ENCODE measurements at regions not wholly inside any gene's neighbourhood (a gene's known extent, or its start where the extent isn't known, plus 50 kb on each side); places are given as distances from the start of the nearest gene placed in this dataset.

GRCh38 chr12:89041078-89041477 lies 311.2 kb downstream of the DUSP6 start:
- DNase-seq = no peak
- WGBS, 2 donors = 73 to 82% methylated on average over 2 of the region's 2 CpGs
- H3K9me3 ChIP-seq (ENCODE audit: control insufficient read depth in 4 of 4, insufficient read depth in 3 of 4, low read length in 3 of 4) = no peaks in the 10 kb centered on the region
- no peak for ATAC-seq (ENCODE audit: insufficient read depth, low FRiP score)
- no peak overlapping the region for H3K27ac ChIP-seq (ENCODE audit: low read depth in 1 of 2, low read length in 1 of 2)
- no peaks in the 10 kb centered on the region for H3K36me3 ChIP-seq (ENCODE audit: control insufficient read depth in 4 of 4, insufficient read depth in 4 of 4, low read length in 4 of 4)
- no peaks in the 10 kb centered on the region for H3K27me3 ChIP-seq (ENCODE audit: control insufficient read depth in 3 of 3, insufficient read depth in 3 of 3, low read length in 2 of 3)
- H3K4me3 ChIP-seq = no peak overlapping the region
- H3K4me1 ChIP-seq (ENCODE audit: control insufficient read depth in 5 of 5, insufficient read depth in 5 of 5, low read length in 5 of 5) = no peaks in the 10 kb centered on the region
- H3K9ac ChIP-seq (ENCODE audit: insufficient read depth in 1 of 2, low read length in 2 of 2) = no peak overlapping the region
- TF ChIP-seq, protein P1, sequence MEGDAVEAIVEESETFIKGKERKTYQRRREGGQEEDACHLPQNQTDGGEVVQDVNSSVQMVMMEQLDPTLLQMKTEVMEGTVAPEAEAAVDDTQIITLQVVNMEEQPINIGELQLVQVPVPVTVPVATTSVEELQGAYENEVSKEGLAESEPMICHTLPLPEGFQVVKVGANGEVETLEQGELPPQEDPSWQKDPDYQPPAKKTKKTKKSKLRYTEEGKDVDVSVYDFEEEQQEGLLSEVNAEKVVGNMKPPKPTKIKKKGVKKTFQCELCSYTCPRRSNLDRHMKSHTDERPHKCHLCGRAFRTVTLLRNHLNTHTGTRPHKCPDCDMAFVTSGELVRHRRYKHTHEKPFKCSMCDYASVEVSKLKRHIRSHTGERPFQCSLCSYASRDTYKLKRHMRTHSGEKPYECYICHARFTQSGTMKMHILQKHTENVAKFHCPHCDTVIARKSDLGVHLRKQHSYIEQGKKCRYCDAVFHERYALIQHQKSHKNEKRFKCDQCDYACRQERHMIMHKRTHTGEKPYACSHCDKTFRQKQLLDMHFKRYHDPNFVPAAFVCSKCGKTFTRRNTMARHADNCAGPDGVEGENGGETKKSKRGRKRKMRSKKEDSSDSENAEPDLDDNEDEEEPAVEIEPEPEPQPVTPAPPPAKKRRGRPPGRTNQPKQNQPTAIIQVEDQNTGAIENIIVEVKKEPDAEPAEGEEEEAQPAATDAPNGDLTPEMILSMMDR (IDR thresholded peaks at IDR 0.05; ENCODE audit: control extremely low read depth, extremely low read depth) = no peak

DNA sequence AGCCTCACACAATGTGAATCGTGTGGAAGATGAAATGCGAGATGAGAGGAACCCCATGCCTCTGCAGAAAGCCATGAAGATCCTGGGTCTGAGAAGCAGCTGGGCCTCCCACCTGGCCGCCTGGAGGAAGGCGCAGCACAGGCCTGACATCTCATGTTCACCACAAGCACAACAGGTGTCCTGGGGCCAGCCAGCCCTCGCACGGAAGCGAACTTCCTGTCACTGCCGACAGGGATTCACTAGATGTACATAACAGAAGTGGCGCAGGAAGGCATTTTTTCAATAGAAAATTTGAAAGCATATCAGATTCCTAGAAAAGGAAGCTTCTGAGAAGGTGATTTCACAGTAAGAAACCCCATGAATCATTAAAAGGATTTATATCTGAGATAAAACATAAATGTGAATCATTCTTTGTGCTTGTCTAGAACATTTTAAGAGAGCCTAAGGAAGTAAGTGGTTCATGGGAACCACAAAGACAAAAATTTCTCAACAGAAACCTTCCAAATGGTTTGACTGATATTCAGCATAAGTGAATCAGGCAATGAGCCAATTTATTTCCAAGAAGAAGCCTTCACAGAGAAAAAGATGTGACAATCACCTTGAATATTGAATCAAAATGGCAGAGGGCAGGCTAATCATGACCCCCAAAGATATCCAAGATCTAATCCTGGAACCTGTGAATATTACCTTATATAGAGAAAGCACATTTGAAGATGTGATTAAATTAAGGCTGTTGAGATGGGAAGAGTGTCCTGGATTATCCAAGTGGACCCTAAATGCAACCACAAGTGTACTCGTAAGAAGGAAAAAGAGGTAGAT lies 311.9 kb downstream of the DUSP6 start:
- Histone ChIP-seq H3K4me1 (ENCODE audit: control insufficient read depth in 5 of 5, insufficient read depth in 5 of 5, low read length in 5 of 5) (no peaks in the 10 kb centered on the region), H3K9ac (ENCODE audit: insufficient read depth in 1 of 2, low read length in 2 of 2) (no peak overlapping the region), H3K9me3 (ENCODE audit: control insufficient read depth in 4 of 4, insufficient read depth in 3 of 4, low read length in 3 of 4) (no peaks in the 10 kb centered on the region), H3K27ac (ENCODE audit: low read depth in 1 of 2, low read length in 1 of 2) (no peak overlapping the region), H3K36me3 (ENCODE audit: control insufficient read depth in 4 of 4, insufficient read depth in 4 of 4, low read length in 4 of 4) (no peaks in the 10 kb centered on the region), H3K4me3 (no peak overlapping the region), H3K27me3 (ENCODE audit: control insufficient read depth in 3 of 3, insufficient read depth in 3 of 3, low read length in 2 of 3) (no peaks in the 10 kb centered on the region)
- 32 to 63% methylated on average over 10 of the region's 10 CpGs for WGBS, 2 donors
- no peak for DNase-seq
- TF ChIP-seq, protein P1 (IDR thresholded peaks at IDR 0.05; ENCODE audit: control extremely low read depth, extremely low read depth) = no peak
- ATAC-seq (ENCODE audit: insufficient read depth, low FRiP score) = no peak

DNA sequence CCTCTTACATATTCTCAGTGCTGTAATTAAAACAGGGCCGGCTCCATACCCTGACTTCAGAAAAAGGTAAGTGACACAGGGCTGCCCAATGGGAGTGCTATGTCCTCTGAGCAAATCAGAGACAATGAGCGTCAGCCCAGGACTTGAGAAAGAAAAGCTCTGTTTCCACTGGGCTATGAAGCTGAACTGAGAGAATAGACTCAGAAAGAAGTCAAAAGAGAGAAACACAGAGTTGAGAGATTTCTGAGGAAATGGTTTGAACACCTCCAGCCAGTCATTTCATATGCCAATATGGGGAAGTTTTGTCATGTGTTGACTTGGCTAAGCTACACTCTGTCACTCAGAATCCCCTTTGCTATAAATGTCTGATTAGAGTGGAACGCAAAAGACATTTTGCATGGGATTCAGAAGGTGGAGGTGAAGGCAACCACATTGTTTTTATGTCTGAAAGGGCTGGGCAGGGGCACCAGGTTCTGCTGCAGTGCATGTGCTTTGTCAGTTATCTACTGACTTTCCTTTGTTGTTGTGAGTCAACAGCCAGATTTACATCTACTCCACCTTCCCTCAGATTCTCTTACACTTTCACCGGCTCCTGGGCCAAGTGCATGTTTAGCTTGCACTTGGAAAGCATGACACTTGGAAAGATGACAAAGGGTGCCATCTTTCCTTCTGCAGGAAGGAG lies 313.3 kb downstream of the DUSP6 start:
- TF ChIP-seq, protein P1 (IDR thresholded peaks at IDR 0.05; ENCODE audit: control extremely low read depth, extremely low read depth) = no peak
- DNase-seq (no peak), ATAC-seq (ENCODE audit: insufficient read depth, low FRiP score) (no peak)
- Histone ChIP-seq H3K36me3 (ENCODE audit: control insufficient read depth in 4 of 4, insufficient read depth in 4 of 4, low read length in 4 of 4) (no peaks in the 10 kb centered on the region), H3K9ac (ENCODE audit: insufficient read depth in 1 of 2, low read length in 2 of 2) (no peak overlapping the region), H3K4me3 (no peak overlapping the region), H3K27me3 (ENCODE audit: control insufficient read depth in 3 of 3, insufficient read depth in 3 of 3, low read length in 2 of 3) (no peaks in the 10 kb centered on the region), H3K27ac (ENCODE audit: low read depth in 1 of 2, low read length in 1 of 2) (no peak overlapping the region), H3K4me1 (ENCODE audit: control insufficient read depth in 5 of 5, insufficient read depth in 5 of 5, low read length in 5 of 5) (no peaks in the 10 kb centered on the region), H3K9me3 (ENCODE audit: control insufficient read depth in 4 of 4, insufficient read depth in 3 of 4, low read length in 3 of 4) (no peaks in the 10 kb centered on the region)
- WGBS, 2 donors = 87 to 88% methylated on average over 4 of the region's 4 CpGs

Data from lung (tissue), 11 donors.